NT2/D1 (cell line): ENCODE measurements at regions not wholly inside any gene's neighbourhood (a gene's known extent, or its start where the extent isn't known, plus 50 kb on each side); places are given as distances from the start of the nearest gene placed in this dataset.

ENCODE experiments used
- DNase-seq: peaks from one replicate; pipeline ENCODE4 v3.0.0-alpha.2; 2011; ENCODE audit warnings: low read depth, low spot score
- H3K27me3 ChIP-seq: 2 replicates; pipeline ENCODE4 v1.6.0; 2011; ENCODE audit warnings: mild to moderate bottlenecking; ENCODE audit not compliant: insufficient read length, insufficient read depth
- H3K36me3 ChIP-seq: 2 replicates; pipeline ENCODE4 v1.6.1; 2011; ENCODE audit warnings: mild to moderate bottlenecking, low read length, mixed read lengths; ENCODE audit not compliant: insufficient read depth, insufficient read length
- H3K4me1 ChIP-seq: 2 replicates; pipeline ENCODE4 v1.5.1; 2011; ENCODE audit not compliant: insufficient read depth, insufficient read length
- H3K4me3 ChIP-seq: 2 replicates; pipeline ENCODE4 v1.5.1; 2011; ENCODE audit warnings: low read depth; ENCODE audit not compliant: insufficient read length
- H3K9ac ChIP-seq: 2 replicates; pipeline ENCODE4 v1.6.0; 2011; ENCODE audit warnings: low read depth; ENCODE audit not compliant: insufficient read length
- H3K9me3 ChIP-seq: 2 replicates; pipeline ENCODE4 v1.5.1; 2011; ENCODE audit warnings: mild to moderate bottlenecking, low read length; ENCODE audit not compliant: insufficient read depth
- SUZ12 ChIP-seq: IDR thresholded peaks from 2 replicates; pipeline ENCODE4 v1.6.1; 2011; ENCODE audit not compliant: insufficient read length, insufficient read depth; ENCODE audit errors: extremely low read depth
- YY1 ChIP-seq: IDR thresholded peaks from 2 replicates; pipeline ENCODE4 v1.6.1; 2011; ENCODE audit not compliant: insufficient read length, insufficient read depth
- ZNF274 ChIP-seq: IDR thresholded peaks from 2 replicates; pipeline ENCODE4 v1.6.1; 2011; ENCODE audit warnings: mild to moderate bottlenecking, low read depth, low read length

DNA sequence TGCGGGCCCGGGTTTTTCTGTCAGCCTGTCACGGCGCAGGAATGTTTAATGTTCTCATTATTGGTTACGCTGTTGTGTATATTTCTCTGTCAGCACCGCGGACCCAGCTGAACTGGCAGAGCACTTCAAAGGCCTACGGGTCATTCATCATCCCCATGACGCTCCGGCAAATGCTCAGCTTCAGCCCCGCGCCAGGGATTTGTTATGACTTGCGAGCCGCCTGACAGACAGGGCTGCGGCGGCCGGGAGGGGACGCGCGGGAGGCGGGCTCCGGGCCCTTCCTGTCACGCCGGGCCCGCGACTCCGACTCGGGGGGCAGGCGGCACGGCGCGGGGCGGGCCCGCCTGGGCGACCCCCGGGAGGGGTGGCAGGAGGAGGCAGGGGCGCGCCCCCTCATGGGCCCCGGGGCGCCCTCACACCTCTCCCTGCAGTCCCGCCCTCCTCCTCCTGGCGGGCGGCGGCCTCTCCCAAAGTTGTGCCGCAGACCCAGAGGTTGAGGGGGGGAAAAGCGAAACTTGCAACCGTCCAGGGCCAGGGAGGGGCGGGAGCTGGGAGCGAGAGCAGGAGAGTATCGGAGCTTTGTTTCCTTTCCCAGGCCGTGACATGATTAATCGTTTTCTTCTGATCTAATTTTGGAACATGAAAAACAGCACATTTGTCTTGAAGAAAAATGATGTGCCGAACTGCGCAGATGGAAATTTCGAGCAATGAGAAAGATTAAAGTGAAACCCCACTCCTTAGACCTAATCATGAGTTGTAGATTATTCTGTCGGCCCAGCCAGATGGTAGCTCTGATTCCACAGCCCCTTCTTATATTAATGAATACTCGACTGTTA is 59.3 kb upstream of the COMTD1 start:
- TF ChIP-seq SUZ12 (no peak), ZNF274 (no peak), YY1 (no peak)
- H3K9me3 ChIP-seq: no peaks in the 10 kb centered on the region
- peak; percentile 6 for DNase-seq
- H3K4me3 ChIP-seq: peak overlapping the region; percentile 21
- H3K4me1 ChIP-seq: no peaks in the 10 kb centered on the region
- no peaks in the 10 kb centered on the region for H3K36me3 ChIP-seq
- peaks cover 45% of the 10 kb centered on the region for H3K27me3 ChIP-seq
- peak overlapping the region; percentile 16 for H3K9ac ChIP-seq

- no peaks in the 10 kb centered on the region for H3K36me3 ChIP-seq
- H3K9me3 ChIP-seq: no peaks in the 10 kb centered on the region
- H3K4me1 ChIP-seq: no peaks in the 10 kb centered on the region
- H3K27me3 ChIP-seq: peaks cover 45% of the 10 kb centered on the region
- no peak overlapping the region for H3K9ac ChIP-seq
- no peak for DNase-seq
- peak overlapping the region; percentile 21 for H3K4me3 ChIP-seq
- TF ChIP-seq ZNF274 (no peak), YY1 (no peak), SUZ12 (no peak)
These were observed 58.7 kb upstream of the COMTD1 start for GRCh38 chr10:75294518-75294865.

DNA sequence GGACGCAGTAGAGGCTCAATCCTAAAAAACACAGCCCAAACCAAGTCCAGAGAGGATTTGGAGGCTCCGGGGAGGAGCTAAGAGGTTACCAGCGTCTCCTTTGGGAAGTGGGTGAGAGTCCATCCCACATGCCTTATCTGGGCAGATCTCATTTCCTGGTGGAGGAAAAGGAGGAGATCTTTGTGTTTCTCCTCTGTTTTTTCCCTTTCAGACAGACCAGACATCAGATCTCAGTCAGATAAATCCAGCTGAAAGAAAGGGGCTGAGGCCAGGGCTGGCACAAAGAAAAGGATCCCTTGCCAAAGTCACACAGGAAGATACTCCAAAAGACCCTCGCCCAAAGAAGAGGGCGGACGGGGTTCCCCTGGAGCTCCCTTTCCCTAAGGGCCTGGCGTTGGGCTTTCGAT is 58.3 kb upstream of the COMTD1 start:
- Histone ChIP-seq H3K4me3 (no peak overlapping the region), H3K27me3 (peaks cover 45% of the 10 kb centered on the region), H3K4me1 (no peaks in the 10 kb centered on the region), H3K9ac (no peak overlapping the region), H3K9me3 (no peaks in the 10 kb centered on the region), H3K36me3 (no peaks in the 10 kb centered on the region)
- TF ChIP-seq ZNF274 (no peak), SUZ12 (no peak), YY1 (no peak)
- DNase-seq: no peak

- Histone ChIP-seq H3K9me3 (no peaks in the 10 kb centered on the region), H3K4me1 (no peaks in the 10 kb centered on the region), H3K4me3 (no peak overlapping the region), H3K9ac (no peak overlapping the region), H3K27me3 (peaks cover 45% of the 10 kb centered on the region), H3K36me3 (no peaks in the 10 kb centered on the region)
- TF ChIP-seq YY1 (no peak), SUZ12 (no peak), ZNF274 (no peak)
- DNase-seq: no peak
These were observed 57.7 kb upstream of the COMTD1 start for GRCh38 chr10:75293446-75293820.

DNA sequence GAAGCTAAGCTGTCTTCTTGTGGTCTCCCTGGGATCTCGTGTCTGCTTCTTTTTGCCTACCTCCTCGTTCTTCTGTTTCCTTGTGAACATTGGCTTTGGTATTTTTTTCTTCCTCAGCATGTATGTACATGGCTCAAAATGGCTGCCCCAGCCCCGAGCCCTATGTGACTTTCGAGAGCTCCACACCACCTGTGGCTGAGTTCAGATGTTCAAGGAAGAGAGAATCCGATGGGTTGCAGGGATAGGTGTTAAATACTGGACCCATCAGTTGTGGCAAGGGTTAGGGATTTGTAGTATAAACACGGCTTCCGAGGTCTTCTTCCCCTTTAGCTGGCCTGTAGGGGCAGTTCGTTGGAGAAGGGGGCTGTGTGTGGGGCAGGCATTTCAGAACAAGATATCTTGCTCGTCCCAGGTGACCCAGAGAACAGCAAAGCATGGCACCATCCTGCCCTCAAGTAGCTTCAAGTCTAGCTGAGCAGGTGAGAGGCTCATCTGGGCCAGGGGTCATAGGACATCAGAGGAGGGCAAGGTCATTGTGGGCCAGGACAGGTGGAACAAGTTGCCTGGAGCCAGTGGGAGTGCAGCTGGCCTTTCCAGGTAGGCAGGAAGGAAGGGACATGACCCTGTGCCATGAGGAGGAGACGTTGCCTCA is 57.2 kb upstream of the COMTD1 start:
- Histone ChIP-seq H3K9ac (no peak overlapping the region), H3K9me3 (no peaks in the 10 kb centered on the region), H3K36me3 (no peaks in the 10 kb centered on the region), H3K4me1 (no peaks in the 10 kb centered on the region), H3K27me3 (peaks cover 45% of the 10 kb centered on the region), H3K4me3 (no peak overlapping the region)
- DNase-seq: no peak
- TF ChIP-seq YY1: no peak
- TF ChIP-seq ZNF274: no peak
- no peak for TF ChIP-seq SUZ12

DNA sequence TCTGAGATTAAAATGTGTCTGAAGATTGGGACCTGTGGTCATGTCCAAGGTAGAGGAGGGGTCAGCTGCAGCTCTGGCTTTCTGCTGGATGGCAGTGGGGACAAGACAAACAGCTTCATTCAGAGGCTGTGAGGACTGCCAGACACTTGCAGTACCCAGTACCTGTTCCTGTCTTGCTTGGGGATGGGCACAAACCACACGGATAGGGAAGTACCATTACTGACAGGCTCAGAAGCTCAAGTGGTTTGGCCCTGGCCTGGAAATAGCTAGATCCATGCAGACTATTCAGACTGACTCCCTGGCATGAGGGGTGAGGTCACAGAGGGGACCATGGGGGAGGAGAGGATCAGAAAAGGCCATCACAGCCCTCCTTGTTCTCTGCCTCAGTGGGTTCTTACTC is 56.0 kb upstream of the COMTD1 start:
- Histone ChIP-seq H3K4me3 (no peak overlapping the region), H3K9me3 (no peaks in the 10 kb centered on the region), H3K9ac (no peak overlapping the region), H3K4me1 (no peaks in the 10 kb centered on the region), H3K27me3 (peaks cover 43% of the 10 kb centered on the region), H3K36me3 (no peaks in the 10 kb centered on the region)
- TF ChIP-seq SUZ12: no peak
- TF ChIP-seq ZNF274: no peak
- TF ChIP-seq YY1: no peak
- no peak for DNase-seq

DNA sequence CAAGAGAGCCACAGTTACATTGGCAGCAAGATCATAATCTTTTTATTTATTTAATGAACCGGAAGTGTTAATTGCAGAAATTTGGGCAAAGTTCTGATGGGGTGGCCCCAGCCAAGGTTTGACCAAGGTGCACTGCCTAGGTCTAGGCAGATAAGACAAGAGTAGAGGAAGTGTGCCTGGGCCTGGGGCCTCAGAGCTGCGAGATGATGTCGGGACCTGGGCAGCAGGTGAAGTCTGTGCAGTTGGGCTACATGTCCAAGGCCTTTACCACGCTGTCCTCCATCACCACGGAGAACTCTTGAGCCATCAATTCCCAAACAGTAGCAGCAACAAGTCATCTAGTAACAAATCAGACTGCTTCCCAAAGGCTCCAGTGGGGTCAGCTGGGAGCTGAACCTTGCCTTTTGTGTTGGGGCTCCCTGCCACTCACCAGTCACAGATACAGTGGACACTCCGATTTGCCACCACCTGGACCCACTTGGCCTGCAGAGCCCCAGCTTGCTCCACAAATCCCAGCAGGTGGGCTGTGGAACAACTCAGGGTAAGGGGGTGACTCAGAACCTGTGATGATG is 52.5 kb upstream of the COMTD1 start:
- no peaks in the 10 kb centered on the region for H3K9me3 ChIP-seq
- no peak for DNase-seq
- no peak for TF ChIP-seq ZNF274
- TF ChIP-seq SUZ12: no peak
- TF ChIP-seq YY1: no peak

More for the DNA sequence above, 52.5 kb upstream of the COMTD1 start:
- H3K27me3 ChIP-seq: peaks cover 14% of the 10 kb centered on the region
- no peak overlapping the region for H3K4me3 ChIP-seq
- H3K36me3 ChIP-seq: no peaks in the 10 kb centered on the region
- no peak overlapping the region for H3K9ac ChIP-seq
- H3K4me1 ChIP-seq: peaks cover 2% of the 10 kb centered on the region
